Osteocyte (in vitro differentiated cells): ENCODE measurements at regions not wholly inside any gene's neighbourhood (a gene's known extent, or its start where the extent isn't known, plus 50 kb on each side); places are given as distances from the start of the nearest gene placed in this dataset.

Experiments
- DNase-seq: peaks from one replicate; pipeline ENCODE4 v3.0.0; 2021; ENCODE audit warnings: mixed read lengths; ENCODE audit not compliant: unreplicated experiment; ENCODE audit errors: extremely low spot score
- H3K27ac Mint-ChIP-seq: one replicate; pipeline ENCODE4 v1.8.0; 2021; ENCODE audit warnings: mild to moderate bottlenecking, mixed read lengths; ENCODE audit not compliant: unreplicated experiment
- H3K27me3 Mint-ChIP-seq: one replicate; pipeline ENCODE4 v1.8.0; 2021; ENCODE audit warnings: mixed read lengths; ENCODE audit not compliant: unreplicated experiment
- H3K36me3 Mint-ChIP-seq: one replicate; pipeline ENCODE4 v1.8.0; 2021; ENCODE audit warnings: mixed read lengths; ENCODE audit not compliant: unreplicated experiment
- H3K4me1 Mint-ChIP-seq: one replicate; pipeline ENCODE4 v1.8.0; 2021; ENCODE audit warnings: mixed read lengths; ENCODE audit not compliant: unreplicated experiment
- H3K4me3 Mint-ChIP-seq: one replicate; pipeline ENCODE4 v1.8.0; 2021; ENCODE audit warnings: mild to moderate bottlenecking, moderate library complexity, mixed read lengths; ENCODE audit not compliant: unreplicated experiment
- H3K9me3 Mint-ChIP-seq: one replicate; pipeline ENCODE4 v1.8.0; 2021; ENCODE audit warnings: mixed read lengths; ENCODE audit not compliant: unreplicated experiment
- CTCF ChIP-seq: fragments of 200-600 bp; sonication (generic); IDR thresholded peaks from 2 replicates; pipeline ENCODE4 v1.5.0; 2021; ENCODE audit warnings: antibody characterized with exemption, mild to moderate bottlenecking, moderate library complexity

GRCh38 chr4:20440170-20440569, 188.5 kb downstream of the SLIT2 start:
- peaks cover 4% of the 10 kb centered on the region for H3K9me3 Mint-ChIP-seq
- H3K4me1 Mint-ChIP-seq: peaks cover 2% of the 10 kb centered on the region
- no peak for TF ChIP-seq CTCF
- no peak for DNase-seq
- H3K4me3 Mint-ChIP-seq: no peak overlapping the region
- no peaks in the 10 kb centered on the region for H3K27me3 Mint-ChIP-seq
- H3K27ac Mint-ChIP-seq: no peak overlapping the region
- H3K36me3 Mint-ChIP-seq: peaks cover 2% of the 10 kb centered on the region

- Mint-ChIP-seq H3K27me3 (no peaks in the 10 kb centered on the region), H3K4me1 (peaks cover 8% of the 10 kb centered on the region), H3K9me3 (no peaks in the 10 kb centered on the region), H3K4me3 (no peak overlapping the region), H3K27ac (no peak overlapping the region), H3K36me3 (peaks cover 2% of the 10 kb centered on the region)
- TF ChIP-seq CTCF: no peak
- no peak for DNase-seq
Measured at GRCh38 chr4:20443015-20443805, 191.5 kb downstream of the SLIT2 start.

GRCh38 chr4:20444599-20445337, 193.1 kb downstream of the SLIT2 start:
- no peak for DNase-seq
- TF ChIP-seq CTCF: no peak
- H3K27ac Mint-ChIP-seq: no peak overlapping the region
- no peak overlapping the region for H3K4me3 Mint-ChIP-seq
- H3K27me3 Mint-ChIP-seq: no peaks in the 10 kb centered on the region
- H3K4me1 Mint-ChIP-seq: peaks cover 8% of the 10 kb centered on the region
- no peaks in the 10 kb centered on the region for H3K9me3 Mint-ChIP-seq
- H3K36me3 Mint-ChIP-seq: peaks cover 2% of the 10 kb centered on the region

- Mint-ChIP-seq H3K27ac (no peak overlapping the region), H3K9me3 (no peaks in the 10 kb centered on the region)
Measured at GRCh38 chr4:20445933-20446723, 194.4 kb downstream of the SLIT2 start.

More at GRCh38 chr4:20445933-20446723, 194.4 kb downstream of the SLIT2 start:
- no peak overlapping the region for H3K4me3 Mint-ChIP-seq
- no peak for DNase-seq
- H3K4me1 Mint-ChIP-seq: peaks cover 8% of the 10 kb centered on the region
- no peaks in the 10 kb centered on the region for H3K27me3 Mint-ChIP-seq
- peaks cover 5% of the 10 kb centered on the region for H3K36me3 Mint-ChIP-seq
- TF ChIP-seq CTCF: no peak
